ENCODE measurements at regions not wholly inside any gene's neighbourhood (a gene's known extent, or its start where the extent isn't known, plus 50 kb on each side); places are given as distances from the start of the nearest gene placed in this dataset.

DNA sequence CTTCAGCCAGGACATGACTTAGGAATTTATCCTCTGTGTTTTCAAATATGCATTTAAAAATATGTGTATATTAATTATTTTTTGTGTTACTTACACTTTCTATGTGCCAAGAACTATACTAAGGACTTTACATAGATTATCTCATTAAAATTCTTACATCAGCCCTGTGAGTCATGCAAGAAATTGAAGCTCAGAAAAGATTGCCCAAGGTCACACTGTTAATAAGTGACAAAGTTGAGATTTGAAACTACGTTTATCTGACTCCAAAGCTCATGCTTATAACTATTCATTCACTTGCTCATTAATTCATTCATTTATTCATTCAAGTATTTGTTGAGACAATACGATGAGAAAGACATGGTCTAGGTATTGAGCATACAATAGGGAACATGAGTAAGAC lies 62.9 kb upstream of the CHRDL1 start:
- DNase-seq (ENCODE audit: low spot score) = no peak

GRCh38 chrX:110853610-110854009 lies 58.0 kb upstream of the CHRDL1 start:
- peak; percentile 11 for DNase-seq (ENCODE audit: low spot score)

- peak; percentile 17 for DNase-seq (ENCODE audit: low spot score)
These were observed 56.6 kb upstream of the CHRDL1 start for GRCh38 chrX:110852180-110852579.

DNA sequence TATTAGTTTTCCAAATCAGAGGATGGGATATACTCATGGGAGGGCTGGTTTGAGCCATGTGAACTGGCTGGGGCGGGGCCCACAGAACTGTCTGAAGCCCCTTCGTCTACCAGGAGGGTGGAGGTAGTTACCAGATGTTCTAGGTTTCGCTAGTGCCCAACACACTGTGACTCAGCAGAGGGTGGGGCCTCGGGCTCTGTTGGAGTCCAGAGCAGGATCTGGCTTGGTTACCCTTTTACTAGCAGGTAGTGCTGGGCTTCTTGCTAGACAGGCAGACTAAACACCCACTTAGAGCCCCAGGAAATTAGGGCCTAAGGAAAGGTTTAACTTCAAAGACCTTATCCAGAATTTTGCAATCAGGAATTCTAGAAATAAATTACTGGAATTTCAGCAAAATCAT lies 56.2 kb upstream of the CHRDL1 start:
- peak; percentile 51 for DNase-seq (ENCODE audit: low spot score)

DNA sequence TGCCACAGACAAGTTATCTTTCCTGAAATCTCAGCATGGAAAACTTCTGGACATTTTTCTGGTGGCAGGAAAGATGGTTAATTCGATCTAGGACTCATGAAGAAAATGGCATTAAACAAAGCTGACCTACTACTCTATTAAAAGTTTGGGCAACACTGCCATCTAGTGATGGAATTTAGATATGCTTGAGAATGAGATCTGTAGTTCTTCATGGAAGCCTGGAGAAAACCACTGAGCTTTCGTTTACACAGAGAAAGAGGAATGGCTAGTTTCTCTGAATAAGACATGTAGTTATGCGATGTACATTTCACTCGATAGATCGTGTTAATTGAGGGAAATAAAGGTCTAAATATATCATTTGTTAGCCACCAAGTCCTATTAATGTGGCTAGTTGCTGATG lies 51.7 kb upstream of the CHRDL1 start:
- peak; percentile 68 for DNase-seq (ENCODE audit: low spot score)

DNA sequence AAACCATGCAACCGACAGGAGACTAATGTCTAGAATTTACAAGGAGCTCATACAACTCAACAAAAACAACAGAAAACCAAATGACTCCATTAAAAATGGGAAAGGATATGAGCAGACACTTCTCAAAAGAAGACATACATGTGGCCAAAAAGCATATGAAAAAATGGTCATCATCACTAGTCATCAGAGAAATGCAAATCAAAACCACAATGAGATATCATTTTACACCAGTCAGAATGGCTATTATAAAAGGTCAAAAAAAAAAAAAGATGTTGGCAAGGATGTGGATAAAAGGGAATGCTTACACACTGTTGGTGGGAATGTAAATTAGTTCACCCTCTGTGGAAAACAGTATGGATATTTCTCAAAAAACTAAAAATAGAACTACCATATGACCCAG lies 50.5 kb upstream of the CHRDL1 start:
- DNase-seq (ENCODE audit: low spot score) = no peak

Data from hematopoietic multipotent progenitor cell treated with erythropoietin and hydrocortisone succinate and interleukin-3 and kit ligand, for 17 days (in vitro differentiated cells).